GM20000 (cell line): ENCODE measurements at regions not wholly inside any gene's neighbourhood (a gene's known extent, or its start where the extent isn't known, plus 50 kb on each side); places are given as distances from the start of the nearest gene placed in this dataset.

ENCODE experiments used
- DNase-seq: peaks from one replicate; pipeline ENCODE4 v3.0.0; 2012; ENCODE audit warnings: low spot score
- TF ChIP-seq, protein P1 (sequence below): IDR thresholded peaks from 2 replicates; pipeline ENCODE4 v1.5.1; 2012; ENCODE audit warnings: mild to moderate bottlenecking, control low read depth; ENCODE audit errors: extremely low read depth, missing control alignments

DNA sequence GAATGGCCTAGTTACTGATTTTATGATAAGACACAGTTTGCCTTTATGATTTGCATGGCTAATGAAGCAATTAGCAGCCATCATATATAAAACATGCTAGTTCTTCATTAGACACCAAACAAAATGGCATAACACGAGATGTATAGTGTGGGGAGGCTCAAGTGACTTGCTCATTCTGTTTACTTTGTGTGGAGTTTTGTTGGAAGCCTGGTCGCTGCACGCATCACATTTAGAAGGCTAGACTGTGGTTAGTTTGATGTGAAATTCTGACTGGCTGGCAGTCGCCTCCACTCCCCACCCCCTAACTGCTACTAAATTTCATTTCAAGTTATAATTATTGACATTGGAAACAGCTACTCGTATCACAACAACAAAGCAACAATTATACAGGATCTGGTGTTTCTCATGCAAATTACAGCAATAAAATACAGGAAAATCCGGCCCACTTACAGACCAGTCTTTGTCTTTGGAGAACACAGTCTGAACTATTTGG is 356.1 kb downstream of the LMO4 start:
- TF ChIP-seq, protein P1, sequence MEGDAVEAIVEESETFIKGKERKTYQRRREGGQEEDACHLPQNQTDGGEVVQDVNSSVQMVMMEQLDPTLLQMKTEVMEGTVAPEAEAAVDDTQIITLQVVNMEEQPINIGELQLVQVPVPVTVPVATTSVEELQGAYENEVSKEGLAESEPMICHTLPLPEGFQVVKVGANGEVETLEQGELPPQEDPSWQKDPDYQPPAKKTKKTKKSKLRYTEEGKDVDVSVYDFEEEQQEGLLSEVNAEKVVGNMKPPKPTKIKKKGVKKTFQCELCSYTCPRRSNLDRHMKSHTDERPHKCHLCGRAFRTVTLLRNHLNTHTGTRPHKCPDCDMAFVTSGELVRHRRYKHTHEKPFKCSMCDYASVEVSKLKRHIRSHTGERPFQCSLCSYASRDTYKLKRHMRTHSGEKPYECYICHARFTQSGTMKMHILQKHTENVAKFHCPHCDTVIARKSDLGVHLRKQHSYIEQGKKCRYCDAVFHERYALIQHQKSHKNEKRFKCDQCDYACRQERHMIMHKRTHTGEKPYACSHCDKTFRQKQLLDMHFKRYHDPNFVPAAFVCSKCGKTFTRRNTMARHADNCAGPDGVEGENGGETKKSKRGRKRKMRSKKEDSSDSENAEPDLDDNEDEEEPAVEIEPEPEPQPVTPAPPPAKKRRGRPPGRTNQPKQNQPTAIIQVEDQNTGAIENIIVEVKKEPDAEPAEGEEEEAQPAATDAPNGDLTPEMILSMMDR = no peak
- DNase-seq = no peak

DNA sequence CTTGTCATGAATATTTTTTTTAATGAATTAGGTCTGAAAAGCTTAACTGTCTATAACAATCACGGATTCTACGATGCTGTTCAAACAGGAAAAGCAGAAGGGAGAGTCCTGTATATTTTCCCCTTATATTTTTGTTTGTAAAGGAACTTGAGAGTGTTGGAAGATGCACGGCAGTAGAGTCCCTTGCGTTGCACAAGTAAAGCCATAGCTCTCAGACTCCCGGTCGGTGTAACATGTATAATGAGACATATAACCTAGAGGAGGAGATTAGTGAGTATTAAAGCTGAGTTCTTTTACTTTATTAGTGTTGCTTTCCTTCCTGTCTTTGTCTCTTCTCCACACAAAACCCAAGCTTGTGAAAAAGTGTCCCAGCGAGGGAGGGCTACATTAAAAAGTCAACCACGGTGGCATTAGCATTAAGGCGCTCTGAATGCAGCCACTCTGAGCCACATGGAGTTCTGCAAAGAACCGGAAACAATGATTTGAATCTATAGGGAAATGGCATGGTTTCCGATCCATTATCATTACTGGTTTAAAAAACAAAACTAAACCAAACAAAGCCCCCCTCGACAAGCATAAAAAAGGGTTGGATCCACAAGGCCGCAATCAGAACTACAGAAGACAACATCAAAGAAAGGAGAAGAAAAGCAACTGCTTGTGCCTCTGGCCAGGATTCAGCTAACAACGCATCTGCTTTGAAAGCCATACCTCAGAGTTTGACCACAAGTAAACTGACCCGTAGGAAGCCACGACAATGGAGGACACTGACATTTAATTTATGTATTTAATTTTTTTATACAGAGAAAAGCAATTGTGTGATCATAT is 356.8 kb downstream of the LMO4 start:
- TF ChIP-seq, protein P1 = no peak
- DNase-seq = no peak

DNA sequence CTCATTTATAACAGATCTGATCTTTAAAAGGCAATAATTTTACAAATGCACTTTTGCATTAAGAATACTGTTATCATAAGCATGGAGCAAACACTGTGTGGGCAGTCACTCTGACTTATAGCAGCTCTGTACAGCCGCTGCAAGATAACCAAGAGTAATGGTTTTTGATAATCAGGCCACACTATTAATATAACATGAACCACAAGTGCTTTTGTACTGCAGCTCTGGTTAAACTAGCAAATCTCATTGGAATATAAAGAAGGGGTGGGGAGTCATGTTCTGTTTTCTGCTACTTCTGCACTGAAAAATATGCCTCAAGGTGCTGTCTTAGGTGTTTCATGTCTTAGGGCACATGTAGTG is 357.4 kb downstream of the LMO4 start:
- TF ChIP-seq, protein P1 = no peak
- DNase-seq = no peak

DNA sequence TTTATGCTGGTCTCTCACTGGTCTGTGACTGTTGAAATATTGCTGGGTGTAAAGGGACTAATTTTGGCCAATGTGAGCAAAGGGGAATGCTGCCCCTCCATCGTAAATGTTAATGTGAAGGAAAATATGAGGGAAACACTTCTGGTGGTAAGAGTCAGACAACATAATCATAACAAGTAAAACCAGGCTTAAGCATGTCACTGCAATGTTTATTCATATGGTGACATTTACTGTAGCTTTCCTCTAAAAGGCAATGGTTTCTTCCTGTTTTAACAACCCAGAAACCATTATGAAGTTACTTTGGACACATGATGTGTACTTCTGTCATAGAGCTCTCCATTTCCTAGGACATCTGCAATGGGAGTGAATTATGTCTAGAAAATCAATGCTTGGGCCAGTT is 358.0 kb downstream of the LMO4 start:
- TF ChIP-seq, protein P1 = no peak
- DNase-seq = no peak

DNA sequence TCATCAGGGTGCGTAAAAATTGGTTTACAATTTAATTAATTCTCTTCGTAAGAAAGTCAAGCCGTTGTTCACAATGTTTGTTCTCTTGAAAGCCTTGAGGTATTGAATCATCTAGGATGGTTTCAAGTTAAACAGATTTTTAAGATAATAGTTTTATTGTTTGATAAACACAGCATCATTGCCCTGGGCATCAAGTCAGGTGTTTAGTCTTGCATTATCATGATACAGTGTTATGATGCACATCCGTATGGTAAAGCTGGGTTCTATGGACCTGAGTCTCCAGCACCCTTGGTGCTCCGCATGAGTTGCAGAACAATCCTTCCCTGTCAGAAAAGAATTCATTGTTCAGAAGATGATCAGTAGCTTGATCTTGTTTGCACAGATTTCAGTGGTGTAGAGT is 359.5 kb downstream of the LMO4 start:
- no peak for DNase-seq
- TF ChIP-seq, protein P1 = no peak

DNA sequence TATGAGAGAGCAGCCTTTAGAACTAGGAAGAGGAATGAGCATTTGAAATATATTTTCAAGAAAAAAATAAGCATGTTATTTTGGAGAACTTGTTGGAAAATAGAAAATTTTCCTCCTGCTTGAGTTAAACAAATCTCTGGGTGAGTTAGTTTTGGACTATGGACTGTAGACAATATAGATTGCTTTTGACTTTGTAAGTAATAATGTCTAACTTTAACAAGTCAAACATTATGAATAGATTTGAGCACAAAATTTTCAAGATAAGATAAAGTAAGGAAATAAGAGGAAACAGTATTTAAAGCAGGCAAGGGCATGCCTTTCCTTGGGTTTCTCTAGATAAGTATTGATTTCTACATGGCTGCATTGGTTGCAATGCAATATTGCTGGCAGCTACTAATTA is 360.8 kb downstream of the LMO4 start:
- TF ChIP-seq, protein P1 = no peak
- no peak for DNase-seq

DNA sequence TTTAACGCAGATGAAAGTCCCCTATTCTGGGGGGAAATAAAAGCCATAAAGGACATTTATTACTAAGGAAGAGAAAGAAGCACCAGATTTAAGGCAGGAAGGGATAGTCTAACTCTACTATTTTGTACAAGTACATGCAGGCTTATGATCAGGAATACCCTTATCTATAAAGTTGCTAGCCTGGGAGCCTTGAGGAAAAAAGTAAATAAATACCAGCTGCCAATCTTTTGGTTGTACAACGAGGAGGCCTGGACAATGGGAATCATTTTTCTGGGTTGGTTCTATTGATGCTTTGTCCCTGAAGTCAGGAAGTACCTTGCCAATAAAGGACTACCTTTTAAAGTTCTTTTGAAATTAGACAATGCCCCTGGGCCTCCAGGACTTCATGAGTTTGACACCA is 367.8 kb downstream of the LMO4 start:
- TF ChIP-seq, protein P1 = no peak
- no peak for DNase-seq
